ENCODE measurements at regions not wholly inside any gene's neighbourhood (a gene's known extent, or its start where the extent isn't known, plus 50 kb on each side); places are given as distances from the start of the nearest gene placed in this dataset.
"Not testable (repeated sequence)": the region's sequence is repeated elsewhere in the genome, so short reads cannot be mapped to it uniquely, and the experiment has no call there.

DNA sequence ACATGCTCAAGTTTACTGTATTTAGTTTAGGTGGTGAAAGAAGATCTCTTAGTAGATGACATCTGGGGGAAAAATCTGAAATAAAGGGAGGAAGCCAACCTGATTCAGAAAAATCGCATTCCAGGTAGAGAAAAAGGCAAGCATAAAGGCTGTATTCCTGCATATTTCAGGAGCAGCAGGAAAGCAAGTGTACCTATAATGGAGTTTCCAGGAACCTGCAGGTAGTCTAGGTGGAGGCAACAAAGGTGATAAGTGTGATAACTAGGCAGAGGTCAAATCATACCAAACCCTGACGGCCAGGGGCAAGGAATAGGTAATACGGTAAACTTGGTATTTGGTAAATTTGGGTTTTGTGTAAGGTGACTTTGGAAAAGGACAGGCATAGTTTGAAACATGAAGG lies 132.8 kb upstream of the GOT2 start:
- no peak for DNase-seq

DNA sequence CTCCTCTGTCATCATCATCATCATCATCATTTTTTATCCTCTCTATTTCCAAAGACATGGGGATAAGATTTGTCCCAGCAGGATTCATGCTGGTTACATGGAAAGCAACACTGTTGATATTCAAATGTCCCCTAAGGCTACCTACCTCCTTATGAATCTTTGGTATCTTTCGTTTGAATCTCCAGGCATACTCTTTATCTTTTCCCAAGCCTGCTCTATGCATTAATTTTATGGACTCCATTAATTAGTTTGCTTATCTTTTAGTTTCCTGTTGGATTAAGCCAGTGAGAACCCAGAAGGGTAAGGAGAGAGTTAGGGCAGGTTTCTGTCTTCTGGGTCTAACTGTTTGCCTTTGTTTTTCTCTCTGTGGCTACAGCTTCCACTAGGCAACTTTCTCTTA lies 129.6 kb upstream of the GOT2 start:
- no peak for DNase-seq

DNA sequence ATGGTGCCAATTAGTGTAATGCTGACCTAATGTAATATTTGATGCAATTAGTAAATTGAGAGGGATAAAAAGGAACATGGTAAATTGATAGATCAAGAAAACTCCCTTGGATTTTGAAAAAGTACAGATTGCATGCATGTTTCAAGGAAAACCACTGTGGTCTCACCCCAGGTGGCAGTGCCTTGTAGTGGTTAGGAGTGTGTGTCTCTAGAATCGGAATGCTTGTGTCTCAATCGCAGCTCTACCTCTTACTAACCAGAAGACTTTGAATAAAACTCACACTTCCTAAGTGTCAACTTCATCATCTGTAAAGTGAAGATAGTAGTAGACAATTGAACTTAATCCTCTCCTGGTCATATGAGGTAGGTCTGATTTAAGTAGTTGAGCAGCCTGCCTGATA lies 128.9 kb upstream of the GOT2 start:
- no peak for DNase-seq

DNA sequence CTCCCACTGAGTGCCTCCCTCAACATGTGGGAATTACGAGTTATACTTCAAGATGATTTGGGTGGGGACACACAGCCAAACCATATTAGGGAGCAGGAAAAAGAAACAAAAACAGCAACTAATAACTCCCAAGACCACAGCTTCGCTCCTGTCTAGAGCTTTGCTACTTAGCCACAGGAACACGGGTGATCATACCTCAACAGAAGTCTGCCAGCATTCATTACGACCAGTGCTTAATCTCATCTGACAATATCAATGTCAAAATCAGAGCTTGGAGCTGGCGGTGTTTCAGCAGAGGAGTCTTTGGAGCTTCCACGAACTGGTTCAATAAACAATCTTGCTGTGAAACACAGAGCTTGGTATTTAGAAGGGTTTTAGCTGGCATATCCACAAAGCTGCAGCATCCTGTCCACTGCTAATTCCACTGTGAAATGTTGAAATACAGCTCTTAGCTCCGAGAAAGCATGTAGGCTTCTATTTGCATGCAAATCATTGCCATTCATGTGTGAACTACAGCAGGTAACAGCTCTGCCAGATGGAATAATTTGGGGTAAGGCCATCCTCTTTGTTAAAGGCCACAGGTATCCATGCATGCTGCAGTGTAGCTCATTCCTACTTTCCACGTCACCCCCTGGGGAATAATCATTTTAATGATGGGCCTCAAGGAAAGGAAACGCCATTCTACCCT lies 128.4 kb upstream of the GOT2 start:
- DNase-seq = no peak

DNA sequence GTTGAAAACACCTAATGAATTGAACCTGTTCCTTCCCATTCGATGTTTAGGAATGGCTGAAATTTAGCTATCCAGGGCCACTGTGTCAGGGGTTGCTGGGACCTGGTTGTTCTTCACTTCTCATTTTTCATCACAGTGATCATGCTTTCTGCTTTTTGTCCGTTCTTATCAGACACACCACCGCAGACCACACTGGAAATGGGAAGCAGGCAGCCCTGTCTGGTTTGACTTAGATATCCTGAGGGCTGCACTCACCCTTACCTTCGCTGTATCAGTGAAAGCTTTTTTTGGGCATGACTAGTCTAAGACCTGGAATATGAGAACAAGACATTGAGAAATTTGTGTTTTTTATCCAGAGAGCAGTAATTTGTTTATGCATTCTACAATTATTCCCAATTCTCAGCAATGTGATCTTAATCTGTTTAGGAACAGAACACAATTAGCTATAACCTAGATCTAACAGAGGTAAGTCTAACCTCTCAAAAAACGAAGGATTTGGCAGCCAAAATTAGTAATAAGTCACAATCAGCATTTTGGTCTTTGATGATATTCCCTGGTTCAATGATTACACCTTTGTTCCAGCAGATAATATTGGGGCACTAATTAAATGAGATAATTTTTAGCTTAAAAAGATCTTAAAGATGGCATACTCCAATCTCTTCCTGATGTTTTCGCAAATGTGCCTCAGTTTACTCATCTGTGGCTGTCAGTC lies 126.0 kb upstream of the GOT2 start:
- no peak for DNase-seq

DNA sequence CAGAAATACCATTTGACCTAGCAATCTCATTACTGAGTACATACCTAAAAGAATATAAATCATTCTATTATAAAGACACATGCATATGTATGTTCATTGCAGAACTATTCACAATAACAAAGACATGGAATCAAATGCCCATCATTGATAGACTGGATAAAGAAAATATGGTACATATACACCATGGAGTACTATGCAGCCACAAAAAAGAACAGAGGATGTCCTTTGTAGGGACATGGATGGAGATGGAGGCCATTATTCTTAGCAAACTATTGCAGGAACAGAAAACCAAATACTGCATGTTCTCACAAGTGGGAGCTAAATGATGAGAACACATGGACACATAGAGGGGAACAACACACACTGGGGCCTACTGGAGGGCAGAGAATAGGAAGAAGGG lies 124.5 kb upstream of the GOT2 start:
- DNase-seq = not testable (repeated sequence)

DNA sequence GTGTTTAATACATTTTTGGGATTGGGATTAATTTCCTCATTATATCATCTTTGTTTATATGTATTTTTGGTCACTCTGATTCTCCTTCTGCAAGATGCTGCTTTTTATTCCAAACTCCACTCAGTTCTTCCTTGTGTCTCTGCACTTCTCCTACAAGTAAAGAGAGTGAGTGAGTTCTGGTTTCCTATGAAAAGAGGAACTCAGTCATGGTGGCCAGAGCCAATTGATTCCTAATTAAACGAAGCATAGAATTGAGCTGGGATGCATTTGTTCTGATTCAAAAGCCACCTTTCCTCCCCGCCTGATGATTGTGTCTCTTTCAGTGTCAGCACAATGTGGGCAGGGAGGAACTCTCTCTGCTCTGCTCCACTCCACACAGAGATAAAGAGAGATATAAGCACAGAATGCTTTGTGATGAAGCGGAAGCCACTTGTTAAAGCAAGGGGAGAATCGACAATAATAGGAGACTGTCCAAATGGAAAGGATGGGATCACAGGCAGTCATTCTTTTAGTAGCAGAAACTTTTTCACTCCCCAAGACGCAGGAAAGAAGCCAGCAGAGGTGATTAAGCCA lies 121.3 kb upstream of the GOT2 start:
- DNase-seq = no peak

DNA sequence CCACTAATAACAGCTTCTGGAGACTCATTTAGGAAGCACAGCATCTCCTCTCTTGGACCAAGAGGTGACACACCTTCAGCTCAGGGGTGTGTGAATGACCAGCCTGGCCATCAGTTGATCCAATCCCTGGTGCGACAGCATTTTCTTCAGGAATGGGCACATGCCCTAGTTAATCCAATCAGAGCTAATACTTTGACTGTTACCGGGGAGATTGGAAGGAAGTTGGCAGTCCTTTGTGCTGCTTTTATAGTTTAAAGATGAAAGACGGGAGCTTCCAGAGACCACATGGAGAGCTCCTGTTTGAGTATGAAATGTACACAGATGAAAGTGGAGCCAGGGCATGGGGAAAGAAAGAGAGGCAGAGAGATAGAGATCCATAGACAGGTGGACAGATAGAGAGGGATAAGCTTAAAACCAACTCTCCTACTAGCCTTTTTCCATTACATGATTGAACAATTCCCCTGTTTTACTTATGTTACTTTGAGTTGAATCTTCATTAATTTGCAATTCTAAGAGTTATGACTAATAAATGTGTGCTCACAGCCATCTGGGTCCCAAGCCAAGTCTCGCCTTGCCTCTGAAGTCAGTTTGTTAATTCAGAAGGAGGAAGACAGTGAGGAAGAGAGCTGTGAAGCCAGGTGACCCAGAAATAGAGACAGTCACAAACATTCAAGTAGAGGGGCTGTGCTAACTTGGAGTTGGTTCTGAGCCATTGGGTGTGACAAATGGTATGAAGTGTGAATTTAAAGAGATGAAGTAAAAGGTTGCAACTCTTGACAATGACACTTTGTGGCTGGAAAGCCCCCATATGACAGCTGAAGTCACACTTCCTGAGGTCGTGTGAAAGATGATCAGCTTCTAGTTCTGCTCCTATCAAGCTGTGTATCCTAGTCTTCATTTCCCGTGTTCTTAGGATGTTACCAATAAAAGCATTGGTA lies 120.0 kb upstream of the GOT2 start:
- DNase-seq = no peak

DNA sequence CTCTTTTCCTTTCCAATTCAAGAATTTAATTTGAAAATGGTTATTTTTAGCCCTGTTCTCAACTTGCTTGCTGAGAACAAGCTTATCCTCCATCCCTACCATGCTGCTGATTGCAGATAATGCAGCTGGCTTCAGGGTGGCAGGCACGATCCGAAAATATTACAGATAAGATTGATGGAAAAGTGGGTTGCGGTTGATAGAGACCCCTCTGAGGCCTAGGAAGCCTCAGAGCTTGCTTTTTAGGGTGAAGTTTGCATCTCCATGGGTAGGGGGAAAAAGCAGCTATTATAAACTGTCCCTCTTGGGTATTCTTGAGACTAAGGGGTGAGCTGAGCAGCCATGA lies 116.5 kb upstream of the GOT2 start:
- no peak for DNase-seq

DNA sequence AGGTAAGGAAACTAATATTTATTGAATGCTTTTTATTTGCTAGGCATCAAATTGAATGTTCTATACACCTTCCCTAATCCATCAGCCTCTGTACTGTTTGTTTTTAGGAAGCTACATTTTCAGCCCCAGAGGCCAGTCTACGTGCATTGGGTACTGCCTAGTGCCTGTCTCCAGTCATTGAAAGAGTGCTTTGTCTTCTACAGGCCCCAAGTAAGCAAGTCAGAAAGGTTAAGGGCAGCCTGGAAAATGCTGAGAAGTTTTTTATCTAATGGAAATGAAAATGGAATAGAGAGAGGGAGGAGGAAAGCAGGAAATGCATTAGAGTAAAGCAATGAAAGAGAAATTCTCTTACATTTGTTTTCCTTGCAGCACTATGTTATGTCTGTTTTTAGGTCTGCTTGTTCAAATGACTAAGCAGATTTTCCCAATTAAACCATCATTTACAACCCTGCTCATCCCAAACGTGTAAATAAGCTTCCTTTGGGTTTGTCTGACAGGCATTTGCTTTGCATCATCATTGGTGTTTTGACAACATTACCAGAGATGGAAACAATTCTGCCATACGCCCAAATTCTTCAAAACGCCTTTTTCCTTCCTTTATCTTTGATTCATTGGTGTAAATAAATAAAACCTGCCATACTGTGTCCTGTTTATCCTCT lies 116.0 kb upstream of the GOT2 start:
- no peak for DNase-seq

DNA sequence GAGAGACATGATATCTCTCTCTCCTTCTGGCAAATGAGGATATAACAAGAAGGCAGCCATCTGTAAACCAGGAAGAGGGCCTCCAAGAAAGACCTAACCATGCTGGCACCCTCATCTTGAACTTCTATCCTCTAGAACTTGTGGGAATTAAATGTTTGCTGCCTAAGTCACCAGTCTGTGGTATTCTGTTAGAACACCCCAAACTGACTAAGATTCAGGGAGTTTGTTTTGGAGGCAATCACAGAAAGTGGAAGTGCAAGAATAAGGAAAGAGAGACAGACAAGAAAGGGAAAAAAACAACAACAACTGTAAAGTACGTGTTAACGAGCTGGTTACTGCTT lies 114.5 kb upstream of the GOT2 start:
- DNase-seq = no peak

DNA sequence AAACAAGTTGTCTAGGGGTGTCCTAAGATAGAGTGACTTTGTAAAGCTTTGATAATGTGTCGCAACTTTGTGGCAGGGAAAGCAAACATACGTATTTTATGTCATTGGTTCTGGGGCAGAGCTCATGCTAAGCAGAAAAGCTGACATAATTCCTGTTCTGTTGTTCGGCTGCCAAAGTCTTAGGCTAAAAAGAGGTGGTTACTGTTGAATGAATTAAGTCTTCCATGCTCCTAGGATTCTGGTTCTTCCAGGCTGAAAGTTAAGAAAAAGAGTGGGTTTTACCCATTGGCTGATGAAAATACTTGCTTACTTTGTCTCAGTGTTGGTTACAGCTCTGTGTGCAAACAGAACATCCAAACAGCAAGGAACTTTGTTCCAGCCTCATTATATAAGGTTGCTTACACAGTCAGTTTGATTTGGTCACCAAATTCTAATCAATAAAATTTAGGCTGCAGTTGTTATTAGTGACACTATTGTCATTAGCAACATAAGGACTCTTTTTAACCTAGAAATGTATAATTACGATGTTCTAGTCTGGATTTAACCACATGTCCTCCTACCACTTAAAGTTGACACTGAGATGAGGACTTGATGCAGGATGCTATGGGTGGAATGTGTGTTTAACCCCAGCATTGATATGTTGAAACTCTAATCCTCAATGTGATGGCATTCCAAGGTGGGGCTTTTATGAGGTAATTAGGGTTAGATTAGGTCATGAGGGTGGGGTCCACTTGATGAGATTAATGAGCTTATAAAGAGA lies 114.0 kb upstream of the GOT2 start:
- DNase-seq = no peak

DNA sequence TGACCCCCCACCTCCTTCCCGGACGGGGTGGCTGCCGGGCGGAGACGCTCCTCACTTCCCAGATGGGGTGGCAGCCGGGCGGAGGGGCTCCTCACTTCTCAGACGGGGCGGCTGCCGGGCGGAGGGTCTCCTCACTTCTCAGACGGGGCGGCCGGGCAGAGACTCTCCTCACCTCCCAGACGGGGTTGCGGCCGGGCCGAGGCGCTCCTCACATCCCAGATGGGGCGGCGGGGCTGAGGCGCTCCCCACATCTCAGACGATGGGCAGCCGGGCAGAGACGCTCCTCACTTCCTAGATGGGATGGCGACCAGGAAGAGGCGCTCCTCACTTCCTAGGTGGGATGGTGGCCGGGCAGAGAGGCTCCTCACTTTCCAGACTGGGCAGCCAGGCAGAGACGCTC lies 112.1 kb upstream of the GOT2 start:
- not testable (repeated sequence) for DNase-seq

DNA sequence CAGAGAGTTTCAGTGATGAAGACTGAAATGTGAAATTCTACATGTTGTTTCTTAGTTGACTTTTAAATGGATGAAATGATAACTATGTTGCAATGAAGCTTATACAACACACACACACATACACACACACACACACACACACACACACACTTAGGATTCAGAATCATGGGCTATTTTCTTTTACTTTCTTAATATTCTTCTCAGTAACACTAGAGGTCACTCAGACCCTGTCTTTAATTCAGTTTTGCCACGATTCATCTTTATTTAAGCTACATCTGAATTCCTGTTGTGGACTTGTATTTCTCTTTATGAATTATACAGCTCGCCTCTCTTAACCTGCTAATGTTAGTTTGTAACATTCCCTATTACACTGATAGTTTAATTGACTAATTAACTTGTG lies 109.6 kb upstream of the GOT2 start:
- DNase-seq = no peak

DNA sequence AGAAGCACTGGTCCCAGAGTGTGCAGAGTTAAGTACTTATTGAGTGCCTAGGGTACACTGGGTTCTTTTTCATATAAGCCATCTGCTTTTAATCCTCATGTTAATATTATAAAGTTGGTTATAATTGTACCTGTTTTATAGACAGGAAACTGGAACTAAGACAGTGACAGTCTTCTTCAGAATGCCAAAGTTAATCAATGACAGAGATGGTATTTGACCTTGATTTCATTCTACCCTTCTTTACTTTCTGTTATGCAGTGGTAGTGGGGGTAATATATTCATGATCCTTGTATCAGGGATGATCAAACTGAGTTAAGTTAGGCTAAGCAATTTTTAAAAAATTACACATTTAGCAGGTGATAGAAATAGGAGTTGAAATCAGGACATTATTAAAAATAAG lies 108.6 kb upstream of the GOT2 start:
- DNase-seq = no peak

DNA sequence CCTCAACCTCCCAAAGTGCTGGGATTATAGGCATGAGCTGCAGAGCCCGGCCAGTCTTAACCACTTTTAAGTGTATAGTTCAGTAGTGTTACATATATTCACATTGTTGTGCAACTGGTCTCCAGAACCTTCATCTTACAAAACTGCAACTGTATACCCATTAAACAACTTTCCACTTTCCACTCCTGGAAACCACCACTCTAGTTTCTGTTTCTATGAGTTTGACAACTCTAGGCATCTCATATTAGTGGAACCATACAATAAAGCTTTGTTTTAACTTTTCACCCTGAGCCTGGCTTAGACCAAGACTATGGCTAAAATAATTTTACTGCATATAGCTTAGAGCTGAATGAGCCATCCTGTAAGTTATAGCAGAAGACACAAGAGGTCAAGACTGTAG lies 108.0 kb upstream of the GOT2 start:
- DNase-seq = no peak

DNA sequence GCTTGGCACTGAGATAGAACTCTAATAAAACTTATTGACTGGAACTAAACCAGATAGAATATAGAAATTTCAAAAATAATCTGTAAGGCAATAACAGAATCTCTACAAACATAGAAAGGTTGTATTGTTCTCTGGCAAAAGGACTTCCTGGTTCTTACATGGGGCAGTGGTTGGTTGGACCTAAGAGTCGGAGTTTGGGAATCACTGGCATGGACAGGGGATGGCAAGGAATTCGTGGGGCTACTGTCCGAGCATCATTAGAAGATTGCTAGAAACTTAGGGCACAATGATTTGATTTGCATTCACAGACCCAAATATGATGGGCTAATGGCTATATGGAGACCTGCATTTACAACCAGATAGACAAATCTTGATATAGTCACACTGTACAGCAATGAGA lies 103.8 kb upstream of the GOT2 start:
- DNase-seq = no peak

DNA sequence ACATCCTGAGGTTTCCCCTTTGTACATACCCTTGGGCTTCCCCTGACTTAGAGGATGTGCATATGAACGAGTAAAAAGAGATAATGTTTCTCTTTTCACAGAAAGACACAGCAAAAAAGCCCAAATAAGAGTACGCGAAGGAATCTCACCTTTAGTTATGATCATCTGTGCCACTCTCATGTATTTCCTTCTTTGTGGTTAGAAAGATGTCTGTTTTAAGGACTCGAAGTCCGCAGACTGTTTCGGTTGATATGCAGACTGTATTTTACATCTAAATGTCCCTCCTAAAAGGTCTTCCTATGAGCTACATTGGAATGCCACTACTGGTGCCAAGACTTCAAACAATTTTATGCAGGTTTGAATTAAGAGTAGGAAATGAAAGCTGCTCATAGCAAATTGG lies 102.3 kb upstream of the GOT2 start:
- no peak for DNase-seq

DNA sequence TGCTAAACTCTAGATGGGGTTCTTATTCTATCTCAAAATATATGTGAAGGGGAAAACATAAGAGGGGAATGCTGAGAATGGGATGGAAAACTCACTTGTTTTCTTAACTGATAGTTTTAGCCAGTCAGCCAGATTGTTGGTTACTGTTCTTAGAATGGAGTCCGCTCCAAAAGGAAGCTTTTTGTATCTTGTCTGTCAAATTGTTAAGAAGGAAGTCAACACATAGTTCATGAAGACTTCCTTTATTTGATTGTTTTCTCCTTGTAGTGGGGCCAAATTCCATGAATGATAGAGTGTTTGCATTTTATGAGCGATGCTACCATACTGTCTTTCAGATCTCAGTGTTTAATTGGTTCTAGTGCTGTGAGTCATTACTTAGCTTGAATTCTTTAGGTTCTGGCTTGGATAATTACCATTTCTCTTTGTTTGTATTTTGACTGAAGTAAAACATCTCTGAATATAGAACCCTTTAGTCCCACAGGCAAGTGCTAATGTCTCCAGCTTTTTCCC lies 98.3 kb upstream of the GOT2 start:
- no peak for DNase-seq

DNA sequence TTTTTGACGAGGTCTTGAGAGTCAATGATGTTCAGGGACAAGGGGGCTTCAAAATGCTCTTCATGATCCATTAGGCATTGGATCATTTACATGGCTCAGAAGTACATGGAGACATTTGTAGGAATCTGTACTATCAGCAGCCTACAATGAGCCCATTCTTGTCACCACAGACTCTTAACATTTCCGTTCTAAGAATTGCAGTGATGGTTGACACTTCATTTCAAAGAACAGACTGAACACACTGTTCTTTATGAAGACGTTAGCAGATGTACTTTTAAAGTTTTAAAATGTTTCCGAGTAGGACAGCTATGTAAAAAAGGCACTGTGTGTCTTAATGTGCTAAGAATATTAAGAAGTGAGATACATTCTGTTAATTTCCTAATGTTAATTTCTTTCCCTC lies 97.3 kb upstream of the GOT2 start:
- DNase-seq = no peak

DNA sequence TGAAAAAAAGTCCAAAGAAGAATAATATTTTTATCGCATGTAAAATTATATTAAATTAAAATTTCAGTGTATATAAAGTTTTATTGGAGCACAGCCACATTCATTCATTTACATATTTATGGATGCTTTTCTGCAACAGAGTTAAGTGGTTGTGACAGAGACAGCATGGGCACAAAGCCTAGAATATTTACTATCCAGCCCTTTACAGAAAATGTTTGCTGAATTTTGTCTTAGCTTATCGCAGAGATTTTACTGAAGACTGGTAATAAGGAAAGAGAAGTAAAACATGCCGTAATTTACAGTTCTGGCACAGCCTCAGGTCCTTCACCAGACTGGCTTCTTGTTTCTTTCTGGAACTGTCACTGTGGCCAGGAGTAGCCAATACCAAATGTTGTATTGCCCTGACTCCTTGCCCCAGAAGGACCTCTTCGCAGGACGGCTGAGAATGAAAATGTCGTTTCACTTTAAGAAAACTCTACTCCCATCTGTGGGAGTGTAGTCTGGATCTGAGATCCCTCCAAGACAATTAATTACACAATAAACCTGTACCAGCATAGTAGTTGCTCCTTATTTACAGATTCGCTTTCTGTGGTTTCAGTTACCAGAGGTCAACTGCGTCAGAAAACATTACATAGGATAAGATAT lies 94.9 kb upstream of the GOT2 start:
- no peak for DNase-seq

DNA sequence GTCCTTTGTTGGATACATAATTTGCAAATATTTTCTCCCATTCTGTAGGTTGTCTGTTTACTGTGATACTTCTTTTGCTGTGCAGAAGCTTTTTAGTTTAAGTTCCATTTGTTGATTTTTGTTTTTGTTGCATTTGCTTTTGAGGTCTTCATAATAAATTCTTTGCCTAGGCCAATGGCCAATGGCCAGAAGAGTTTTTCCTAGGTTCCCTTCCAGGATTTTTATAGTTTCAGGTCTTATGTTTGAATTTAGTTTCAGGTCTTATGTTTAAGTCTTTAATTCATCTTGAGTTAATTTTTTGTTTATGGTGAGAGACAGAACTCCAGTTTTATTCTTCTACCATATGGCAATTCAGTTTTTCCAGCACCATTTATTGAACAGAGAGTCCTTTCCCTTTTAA lies 90.1 kb upstream of the GOT2 start:
- no peak for DNase-seq

All from CD4-positive, alpha-beta T cell treated with Interleukin-4 for 4 hours (primary cell).